Stimulated activated CD8-positive, alpha-beta memory T cell treated with anti-CD3 and anti-CD28 coated beads, Interleukin-4, amount 100 ng/mL, for 24 hours (primary cell): ENCODE measurements at regions not wholly inside any gene's neighbourhood (a gene's known extent, or its start where the extent isn't known, plus 50 kb on each side); places are given as distances from the start of the nearest gene placed in this dataset.

Experiments
- DNase-seq: peaks from one replicate; pipeline ENCODE4 v3.0.0-alpha.2; 2020; ENCODE audit warnings: low read depth

DNA sequence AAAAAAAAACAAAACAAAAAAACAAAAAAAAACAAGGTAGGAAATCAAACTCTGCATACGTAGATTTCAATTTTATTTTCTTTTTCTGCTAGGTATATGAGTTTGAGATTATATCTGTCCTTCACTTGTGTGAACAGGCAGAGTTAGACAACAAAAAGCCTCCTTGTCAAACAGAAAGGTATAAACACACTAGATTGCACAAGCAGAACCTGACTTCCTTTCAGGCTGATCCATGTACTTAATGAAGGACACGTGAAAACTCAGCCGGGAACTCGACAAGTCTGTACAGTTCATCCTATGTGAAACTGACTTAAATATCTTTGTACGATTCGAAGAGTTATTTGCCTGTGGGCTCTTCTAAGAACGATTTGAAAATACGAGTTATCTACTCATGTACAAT is 254.1 kb downstream of the ARL4A start:
- DNase-seq = no peak

DNA sequence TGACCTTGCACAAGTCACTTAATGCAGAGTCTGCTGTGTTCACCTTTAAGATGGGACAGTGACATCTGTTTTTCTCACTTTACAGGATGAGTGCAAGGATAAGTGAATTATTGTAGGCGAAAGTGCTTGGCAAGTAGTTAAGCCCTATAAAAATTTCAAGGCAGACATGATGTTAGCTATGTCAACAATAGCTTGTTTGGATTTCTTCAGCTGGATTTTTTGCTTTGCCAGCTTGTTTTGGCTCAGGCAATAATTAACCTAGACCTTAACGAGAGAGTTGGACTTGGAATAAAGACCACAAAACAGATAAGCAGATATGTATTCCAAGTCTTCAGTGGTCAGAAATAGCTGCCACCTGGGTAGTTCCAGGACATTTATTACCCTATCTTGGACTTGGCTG is 255.2 kb downstream of the ARL4A start:
- DNase-seq = no peak

DNA sequence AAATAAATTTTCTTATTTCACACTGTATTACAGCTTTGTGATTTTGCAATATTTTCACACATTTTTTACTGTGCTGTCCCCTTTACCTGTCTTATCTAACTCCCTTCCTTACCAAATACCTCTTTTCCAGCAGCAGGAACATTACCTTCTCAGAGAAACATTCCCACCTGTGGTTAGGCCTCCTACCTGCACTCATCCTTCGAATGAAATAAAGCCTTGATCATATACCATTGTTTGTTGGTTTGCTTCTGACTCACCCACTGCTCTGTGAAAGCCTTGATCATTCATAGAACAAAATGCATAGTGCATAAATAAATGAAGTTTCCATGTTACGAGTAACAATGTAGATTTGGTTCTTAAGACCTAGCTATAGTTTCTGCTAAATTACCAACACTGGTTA is 256.3 kb downstream of the ARL4A start:
- DNase-seq = no peak

DNA sequence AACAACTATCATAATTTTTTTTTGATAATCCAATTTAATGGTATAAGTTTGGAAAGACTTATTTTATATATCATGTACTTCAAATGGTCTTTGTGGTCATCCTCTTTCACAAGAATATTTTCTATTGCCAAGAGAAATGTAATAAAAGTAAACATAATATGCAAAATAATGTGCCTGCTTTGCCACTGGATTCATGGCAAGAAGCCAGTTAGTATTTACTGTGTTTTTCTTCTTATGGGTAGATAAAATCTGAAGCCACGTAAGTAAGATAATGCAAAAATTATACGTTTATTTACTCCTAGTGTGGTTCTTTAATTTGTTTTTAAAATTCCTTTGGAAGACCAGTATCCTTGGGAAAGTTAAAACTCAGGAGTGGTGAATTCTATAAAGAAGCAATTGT is 258.5 kb downstream of the ARL4A start:
- no peak for DNase-seq

DNA sequence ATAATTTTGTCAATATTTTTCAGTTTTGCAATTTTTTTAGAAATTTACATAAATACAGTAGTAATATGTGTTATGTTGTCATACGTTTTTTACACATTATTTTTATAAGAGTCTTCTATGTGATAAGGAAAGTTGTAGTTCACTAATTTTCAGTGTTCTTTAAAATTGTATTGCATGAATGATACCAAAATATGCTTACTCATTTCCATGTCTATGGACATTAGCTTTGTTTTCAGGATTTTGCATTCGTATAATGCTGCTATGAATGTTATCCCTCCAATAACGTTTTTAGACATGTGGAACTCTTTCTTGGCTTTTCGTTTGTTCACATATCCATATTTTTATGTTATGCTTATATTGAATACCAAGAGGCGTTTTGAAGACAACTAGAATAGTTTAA is 260.0 kb downstream of the ARL4A start:
- no peak for DNase-seq

DNA sequence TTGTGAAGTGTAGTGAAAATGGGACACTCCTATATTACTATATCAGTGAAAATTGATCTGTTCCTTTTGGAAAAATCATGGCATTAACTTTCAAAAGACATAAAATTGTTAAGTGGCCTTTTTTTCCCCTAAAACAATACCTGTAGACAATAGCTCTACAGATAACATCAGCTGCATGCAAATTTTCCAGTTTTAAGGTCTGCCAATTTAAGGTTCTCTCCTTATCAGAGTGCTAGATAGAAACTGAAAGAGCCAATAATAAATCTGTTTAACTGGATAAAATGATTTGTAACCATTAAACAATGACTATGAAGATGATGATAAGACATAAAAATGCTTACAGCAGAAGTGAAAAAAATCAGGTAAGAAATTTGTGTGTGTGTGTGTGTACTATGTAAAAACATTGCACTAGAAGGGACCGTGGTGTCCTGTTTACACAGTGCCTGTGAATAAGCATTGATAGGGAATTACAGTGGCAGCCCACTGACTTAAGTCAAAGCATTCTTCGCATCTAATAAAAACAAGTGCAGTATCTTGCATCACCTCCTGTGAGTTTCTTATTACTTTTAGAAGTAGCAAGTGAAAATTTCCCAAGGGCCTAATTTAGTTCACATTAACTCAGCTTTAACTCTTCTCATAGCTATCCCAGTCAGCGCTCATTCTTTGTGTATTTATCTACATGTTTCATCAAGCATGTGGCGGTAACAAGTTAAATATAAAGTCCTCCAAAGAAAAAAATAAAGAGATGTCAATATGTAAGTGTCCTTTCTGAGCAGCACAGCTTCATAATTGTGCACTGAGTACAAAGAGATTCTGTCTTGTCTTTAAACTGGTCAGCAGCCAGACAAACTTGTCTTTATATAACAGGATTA is 261.9 kb downstream of the ARL4A start:
- DNase-seq = no peak

DNA sequence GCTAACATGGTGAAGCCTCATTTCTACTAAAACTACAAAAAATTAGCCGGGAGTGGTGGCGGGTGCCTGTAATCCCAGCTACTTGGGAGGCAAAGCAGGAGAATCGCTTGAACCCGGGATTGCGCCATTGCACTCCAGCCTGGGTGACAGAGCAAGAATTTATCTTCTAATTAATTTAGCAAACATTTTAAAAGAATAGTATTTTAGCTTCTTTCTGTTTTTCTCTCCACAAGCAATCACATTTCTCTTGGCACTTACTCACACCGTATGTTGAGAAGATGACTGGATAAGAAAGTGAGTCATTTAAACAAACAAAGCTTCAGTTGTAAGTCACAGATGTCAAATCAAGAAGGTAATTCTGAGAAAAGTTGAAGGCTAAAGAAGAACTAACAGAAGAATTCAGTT is 264.0 kb downstream of the ARL4A start:
- DNase-seq = no peak

DNA sequence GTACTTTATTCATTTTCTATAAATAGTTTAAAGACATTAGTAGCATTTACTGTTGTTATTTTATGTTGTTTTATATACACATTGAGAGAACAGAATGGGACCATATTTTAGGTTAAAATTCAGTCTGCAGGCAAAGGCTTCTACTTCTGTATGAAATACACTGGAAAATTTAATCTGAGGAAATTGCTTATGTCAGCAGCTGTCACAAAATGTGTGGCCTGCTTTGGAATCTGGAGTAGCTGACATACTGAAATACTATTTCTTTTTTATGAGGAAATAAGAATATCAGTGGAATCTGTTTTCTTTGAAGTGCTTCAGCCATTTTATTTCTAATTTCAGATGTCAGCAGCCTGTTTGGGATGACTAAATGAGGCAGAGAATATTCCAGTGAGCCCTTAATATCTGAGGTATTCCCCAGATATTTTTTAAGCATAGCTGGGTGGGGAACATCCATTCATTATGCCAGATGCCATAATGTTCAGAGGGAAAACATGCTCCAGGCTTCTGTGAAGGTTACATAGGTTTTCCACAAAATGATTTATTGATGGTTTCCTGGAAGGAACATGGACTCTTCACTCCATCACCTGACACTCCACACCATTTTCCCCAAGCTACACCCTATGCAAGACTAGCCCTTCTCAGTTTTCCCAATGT is 267.1 kb downstream of the ARL4A start:
- DNase-seq = no peak

DNA sequence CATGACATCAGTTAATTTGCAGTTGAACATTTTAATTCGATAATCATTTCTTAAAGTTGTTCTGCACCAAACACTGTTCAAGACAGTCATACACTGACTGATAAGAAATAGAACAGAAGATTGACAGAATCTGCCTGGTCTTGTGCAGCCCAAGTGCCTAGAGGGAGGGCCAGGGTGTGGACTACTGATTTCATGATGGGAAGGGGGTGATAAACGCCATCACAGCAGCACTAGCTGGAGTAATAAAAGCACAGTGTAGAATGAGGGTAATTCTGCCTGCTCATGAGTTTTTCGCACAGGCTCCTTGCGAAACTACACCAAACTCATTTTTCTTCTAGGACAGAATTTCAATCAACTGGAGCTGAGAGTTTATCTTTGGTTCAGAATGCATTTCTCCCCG is 270.1 kb downstream of the ARL4A start:
- DNase-seq = no peak

DNA sequence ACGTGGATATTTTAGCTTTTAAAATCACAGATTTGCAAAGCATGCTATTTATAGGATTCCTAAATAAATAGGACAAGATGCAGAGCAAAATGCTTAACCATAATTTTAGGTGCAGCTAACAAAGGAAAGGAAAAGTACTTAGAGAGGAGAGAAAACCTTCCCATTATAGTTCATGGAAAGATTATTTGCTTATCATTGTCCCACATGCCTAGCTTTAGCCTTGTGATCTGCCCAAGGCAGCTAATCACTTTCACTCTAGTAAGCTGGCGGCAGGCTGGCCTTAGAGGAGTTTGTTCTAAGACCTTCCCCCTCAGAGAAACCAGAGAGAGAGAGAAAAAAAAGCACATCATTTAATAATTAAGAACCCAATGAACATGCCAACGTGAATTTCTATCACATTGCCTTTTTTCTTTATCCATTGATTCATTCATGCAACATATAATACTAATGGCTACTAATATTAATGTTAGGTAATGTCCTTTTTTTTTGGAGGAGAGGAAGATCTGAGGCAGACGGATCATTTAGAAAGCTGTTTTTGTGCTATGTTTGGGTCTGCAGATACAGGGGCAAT is 274.6 kb downstream of the ARL4A start:
- no peak for DNase-seq

DNA sequence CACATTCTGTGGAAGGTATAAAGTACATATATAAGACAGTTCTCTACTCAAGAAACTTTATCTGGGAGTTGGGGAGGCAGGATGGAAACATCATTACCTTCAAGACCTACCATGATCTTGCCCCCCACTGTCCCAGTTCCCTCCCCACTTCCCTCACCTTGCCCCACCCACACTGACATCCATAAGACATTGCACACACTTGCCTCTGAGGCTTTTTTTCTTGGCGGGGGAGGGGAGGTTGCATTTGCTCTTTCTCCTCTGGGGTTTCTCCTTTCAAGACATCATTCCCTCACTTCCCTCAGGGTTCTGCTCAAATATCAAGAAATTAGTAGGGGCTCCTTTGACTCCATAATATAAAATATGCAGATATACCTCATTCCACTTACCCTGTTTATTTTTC is 276.0 kb downstream of the ARL4A start:
- DNase-seq = no peak

DNA sequence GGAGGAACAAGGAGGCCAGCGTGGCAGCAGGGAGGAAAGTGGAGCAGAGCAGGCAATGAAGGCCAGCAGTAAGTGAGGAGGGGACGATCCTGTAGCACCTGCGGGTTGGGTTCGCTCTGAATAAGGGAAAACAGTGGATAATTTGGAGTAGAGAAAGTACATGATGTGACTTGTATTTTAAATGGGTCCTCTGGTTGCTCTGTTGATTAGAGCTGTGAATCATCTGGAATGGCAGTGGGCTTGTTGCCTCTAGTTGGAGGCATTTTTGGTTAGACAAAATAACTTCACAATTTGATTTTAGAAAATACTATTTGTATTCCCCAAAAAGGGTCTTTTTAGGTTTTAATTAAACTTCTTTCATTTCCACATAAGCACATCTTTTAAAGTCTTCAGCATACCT is 277.4 kb downstream of the ARL4A start:
- DNase-seq = no peak

DNA sequence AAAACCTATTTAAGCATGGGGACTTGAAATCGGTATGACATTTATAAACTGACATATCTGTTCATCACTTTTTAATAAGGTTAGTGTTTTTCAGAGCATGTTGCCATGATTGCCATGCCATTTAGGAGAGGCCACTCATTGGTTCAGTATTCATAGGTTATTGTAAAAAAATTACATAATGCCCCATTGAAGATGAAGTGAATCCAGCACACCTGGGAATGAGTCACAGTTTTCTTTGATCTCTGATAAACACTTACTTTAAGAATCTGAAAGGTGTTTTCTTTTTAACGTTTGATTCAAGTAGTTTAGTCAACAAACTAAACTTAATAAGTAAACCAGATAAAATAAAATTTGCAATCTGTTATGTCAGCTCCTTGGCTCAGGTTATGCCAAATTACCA is 278.3 kb downstream of the ARL4A start:
- no peak for DNase-seq

DNA sequence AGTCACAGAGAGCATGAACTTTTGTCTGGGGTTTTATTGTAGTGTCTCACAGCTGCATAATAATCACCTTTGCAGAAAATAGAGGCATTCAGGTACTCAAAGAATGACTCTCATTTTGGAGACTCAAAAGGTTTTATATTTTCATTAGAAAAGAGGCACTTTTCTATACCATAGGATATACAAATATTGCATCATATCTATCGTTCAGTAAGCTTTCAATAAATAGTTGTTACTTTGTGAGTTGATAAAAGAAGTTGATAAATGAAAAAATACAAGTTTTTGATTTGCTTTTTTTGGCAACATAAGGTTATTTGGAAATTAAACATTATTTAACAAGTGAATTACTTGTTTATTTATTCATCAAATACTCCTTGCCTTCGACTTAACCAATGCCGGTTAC is 279.9 kb downstream of the ARL4A start:
- no peak for DNase-seq

DNA sequence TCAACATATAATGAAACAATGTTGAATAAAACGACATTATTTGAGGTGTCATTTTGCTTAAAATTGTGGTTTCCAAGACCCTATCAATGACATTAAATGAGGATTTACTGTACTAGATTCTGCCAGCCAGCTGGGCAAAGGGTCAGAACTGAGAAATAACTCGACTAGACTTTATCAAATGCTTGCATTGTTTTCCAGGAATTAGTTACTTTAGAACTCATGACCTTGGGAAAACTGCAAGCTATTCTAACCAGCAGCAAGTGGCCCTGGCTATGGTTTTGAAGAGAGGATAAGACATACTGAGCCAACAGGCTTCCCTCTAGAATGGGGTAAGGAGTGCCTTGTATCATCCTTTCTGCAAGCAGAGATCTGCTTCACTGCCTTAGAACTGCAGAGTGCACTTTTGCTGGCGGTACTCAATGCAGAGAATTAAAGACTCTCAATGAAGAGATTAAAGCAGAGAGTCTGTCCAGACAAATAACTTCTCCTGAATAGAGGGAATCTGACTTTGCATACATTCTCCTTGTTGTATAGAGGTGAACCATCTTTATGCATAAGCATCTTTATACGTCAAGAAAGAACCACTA is 281.5 kb downstream of the ARL4A start:
- DNase-seq = no peak

DNA sequence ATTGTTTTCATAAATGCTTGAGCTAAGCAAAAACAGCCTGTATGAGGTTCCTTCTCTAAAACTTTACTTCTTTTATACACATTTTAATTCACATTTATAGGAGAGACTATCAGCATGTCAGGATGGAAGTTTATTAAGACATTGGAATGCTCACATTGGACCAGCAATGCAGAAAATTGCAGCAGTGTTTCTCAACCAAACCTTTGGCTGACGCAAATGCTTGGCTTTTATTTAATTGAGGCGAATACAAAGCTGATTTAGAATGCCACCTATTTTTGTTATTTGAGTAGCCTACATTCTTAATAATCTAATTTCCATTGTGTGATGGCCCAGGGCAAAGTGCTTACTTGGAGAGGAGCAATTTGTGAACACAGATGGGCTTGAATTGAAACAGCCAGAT is 283.2 kb downstream of the ARL4A start:
- no peak for DNase-seq

DNA sequence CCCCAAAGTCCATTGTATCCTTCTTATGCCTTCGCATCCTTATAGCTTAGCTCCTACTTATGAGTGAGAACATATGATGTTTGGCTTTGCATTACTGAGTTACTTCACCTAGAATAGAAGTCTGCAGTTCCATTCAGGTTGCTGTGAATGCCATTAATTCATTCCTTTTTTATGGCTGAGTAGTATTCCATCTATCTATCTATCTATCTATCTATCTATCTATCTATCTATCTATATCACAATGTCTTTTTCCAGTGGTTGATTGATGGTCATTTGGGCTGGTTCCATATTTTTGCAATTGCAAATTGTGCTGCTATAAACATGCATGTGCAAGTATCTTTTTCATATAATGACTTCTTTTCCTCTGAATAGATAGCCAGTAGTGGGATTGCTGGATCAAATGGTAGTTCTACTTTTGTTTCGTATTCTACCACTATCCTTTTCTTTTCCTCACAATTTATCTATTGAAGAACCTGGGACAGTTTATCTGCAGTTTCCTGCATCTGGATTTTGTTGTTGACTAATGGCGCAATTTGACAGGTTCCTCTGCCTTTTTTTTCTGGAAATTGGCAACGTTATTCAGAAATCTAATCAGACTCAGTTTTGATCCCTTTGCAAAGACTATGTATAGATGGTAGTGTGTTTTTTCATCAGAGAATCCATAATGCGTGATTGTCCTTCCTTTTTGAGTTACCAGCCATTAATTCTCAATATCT is 287.2 kb downstream of the ARL4A start:
- no peak for DNase-seq

DNA sequence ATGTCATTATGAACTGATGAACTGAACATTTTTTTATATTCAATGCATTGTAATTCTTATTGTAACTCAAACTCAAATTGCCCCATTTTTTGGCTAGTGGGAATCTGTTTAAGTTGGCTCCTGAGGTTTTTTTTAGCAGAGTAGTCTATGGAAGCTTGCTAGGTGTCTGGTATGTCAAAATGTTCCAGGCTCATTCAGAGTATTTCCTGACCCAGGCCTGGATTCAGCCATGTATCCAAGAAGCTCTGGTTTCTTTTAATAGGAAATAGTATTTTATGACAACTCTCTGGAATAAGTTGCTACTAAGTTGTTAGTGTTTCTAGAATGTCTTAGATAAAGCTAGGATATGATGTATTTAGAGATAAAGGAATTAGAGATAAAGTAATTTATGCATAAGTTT is 288.0 kb downstream of the ARL4A start:
- DNase-seq = no peak

DNA sequence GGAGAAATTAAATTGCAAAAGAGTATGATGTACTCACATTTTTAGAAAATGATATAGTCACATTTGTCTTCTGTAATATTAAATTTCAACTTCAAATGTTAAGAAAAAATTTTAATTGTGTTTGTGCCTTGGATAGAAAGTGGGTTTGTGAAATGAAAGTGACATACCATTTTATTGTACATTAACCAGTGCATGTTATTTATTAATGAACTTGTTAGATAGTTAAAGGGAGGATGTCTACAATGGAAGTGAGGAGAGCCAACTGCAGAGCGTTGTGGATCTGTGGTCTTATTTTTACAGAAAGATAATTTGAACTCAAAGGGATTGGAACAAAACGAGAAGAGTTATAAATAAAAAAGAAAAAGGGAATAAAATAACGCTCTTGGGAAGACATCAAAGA is 291.7 kb downstream of the ARL4A start:
- no peak for DNase-seq

DNA sequence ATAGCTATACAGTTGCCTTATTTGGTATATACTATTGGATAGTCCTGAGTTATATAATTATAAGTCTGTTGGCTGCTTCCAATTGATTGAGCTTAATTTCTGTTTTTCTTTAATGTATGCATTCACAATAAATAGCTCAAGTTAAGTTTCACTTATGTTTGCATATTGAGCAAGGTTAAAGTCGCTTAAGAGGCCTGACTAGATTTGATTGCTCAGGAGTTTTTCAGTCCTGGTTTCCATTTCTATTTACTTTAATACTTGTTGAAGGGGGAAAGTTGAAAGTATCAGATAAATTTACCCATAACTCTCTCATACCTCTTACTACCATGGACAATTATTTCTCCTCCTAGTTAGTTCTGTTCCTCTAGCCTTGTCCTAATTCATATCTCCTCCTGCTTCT is 294.7 kb downstream of the ARL4A start:
- DNase-seq = no peak

DNA sequence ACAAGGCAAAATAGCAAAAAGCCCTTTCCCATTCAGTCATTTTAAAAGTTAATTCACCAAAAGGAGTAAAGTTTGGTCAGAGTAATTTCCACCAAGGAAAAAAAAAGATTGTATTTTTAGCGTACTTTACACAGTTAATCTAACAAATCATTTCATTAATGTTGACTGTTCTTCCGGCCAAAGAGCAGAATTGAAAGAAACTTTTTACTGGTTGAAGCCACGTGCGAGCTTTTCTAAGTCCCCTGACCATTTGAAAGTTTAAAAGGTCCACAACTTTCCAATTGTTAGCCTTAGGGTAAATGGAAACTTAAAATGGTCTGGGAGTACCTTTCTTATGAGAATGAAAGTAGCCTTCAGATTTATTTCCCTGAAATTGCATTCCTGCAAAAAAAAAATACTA is 296.7 kb downstream of the ARL4A start:
- no peak for DNase-seq

DNA sequence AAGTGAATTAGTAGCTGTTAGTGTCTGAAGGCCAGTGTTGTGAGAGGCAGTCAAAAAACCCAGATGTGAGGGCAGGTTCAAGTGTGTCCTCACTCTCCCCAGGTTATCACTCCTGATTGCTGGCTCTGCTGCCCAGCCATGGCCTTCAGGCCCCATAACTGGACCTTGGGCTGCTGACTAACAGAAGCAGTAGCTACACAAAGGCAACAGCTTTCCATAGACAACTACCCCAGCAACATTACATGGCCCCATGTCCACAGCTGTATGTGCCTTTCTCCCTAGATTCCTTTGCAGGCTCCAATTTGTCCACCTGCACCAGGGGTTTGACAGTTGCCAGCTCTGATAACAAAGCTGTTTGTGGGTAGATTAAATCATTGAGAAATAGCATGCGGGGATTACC is 297.8 kb downstream of the ARL4A start:
- DNase-seq = no peak

DNA sequence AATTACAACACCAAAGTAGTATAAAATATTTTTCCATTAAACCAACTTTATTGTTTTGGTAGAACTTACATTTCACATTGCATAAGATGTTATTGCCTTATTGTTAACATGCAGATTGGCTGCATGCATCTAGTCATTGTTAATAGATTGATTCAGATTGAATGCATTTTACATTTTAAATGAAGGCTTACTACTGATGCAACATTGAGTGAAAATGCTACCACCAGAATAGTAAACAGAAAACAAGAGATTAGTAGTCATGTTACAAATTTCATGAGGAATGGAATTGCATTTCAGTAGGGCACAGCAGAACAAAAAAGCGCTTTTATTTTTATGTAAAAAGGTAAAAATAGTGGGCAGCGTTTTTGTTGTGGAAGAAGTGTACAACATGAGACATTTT is 298.3 kb downstream of the ARL4A start:
- no peak for DNase-seq
